HG03095 (cell line): ENCODE measurements at regions not wholly inside any gene's neighbourhood (a gene's known extent, or its start where the extent isn't known, plus 50 kb on each side); places are given as distances from the start of the nearest gene placed in this dataset.

ENCODE experiments used
- ATAC-seq: cut with Tn5 transposase; IDR thresholded peaks from one replicate; pipeline ENCODE4 v1.9.1; 2021; ENCODE audit warnings: moderate library complexity; ENCODE audit not compliant: unreplicated experiment

GRCh38 chr2:21253311-21254027, 129.7 kb downstream of the TDRD15 start:
- no peak for ATAC-seq

- no peak for ATAC-seq
Observed at GRCh38 chr2:21254170-21254965, 130.6 kb downstream of the TDRD15 start.

- ATAC-seq, result peak; percentile 90
Observed at GRCh38 chr2:21256006-21256405, 132.2 kb downstream of the TDRD15 start.

- no peak for ATAC-seq
Observed at GRCh38 chr2:21257621-21258020, 133.9 kb downstream of the TDRD15 start.

GRCh38 chr2:21258082-21258481, 134.3 kb downstream of the TDRD15 start:
- ATAC-seq, result no peak

- ATAC-seq, result no peak
Observed at GRCh38 chr2:21260311-21260710, 136.5 kb downstream of the TDRD15 start.

GRCh38 chr2:21261591-21261990, 137.8 kb downstream of the TDRD15 start:
- ATAC-seq, result no peak

GRCh38 chr2:21262426-21262940, 138.7 kb downstream of the TDRD15 start:
- no peak for ATAC-seq

GRCh38 chr2:21263622-21264021, 139.9 kb downstream of the TDRD15 start:
- no peak for ATAC-seq

GRCh38 chr2:21265752-21266151, 142.0 kb downstream of the TDRD15 start:
- ATAC-seq, result no peak

- ATAC-seq, result no peak
Observed at GRCh38 chr2:21267232-21267835, 143.6 kb downstream of the TDRD15 start.

- no peak for ATAC-seq
Observed at GRCh38 chr2:21268197-21268877, 144.6 kb downstream of the TDRD15 start.

- no peak for ATAC-seq
Observed at GRCh38 chr2:21268878-21269224, 145.1 kb downstream of the TDRD15 start.

- ATAC-seq, result no peak
Observed at GRCh38 chr2:21269382-21269781, 145.6 kb downstream of the TDRD15 start.

GRCh38 chr2:21270083-21270491, 146.3 kb downstream of the TDRD15 start:
- ATAC-seq, result no peak

GRCh38 chr2:21270708-21271122, 146.9 kb downstream of the TDRD15 start:
- no peak for ATAC-seq

GRCh38 chr2:21276163-21276562, 152.4 kb downstream of the TDRD15 start:
- ATAC-seq, result no peak

GRCh38 chr2:21277068-21278056, 153.6 kb downstream of the TDRD15 start:
- no peak for ATAC-seq

GRCh38 chr2:21279525-21279924, 155.8 kb downstream of the TDRD15 start:
- no peak for ATAC-seq

- ATAC-seq, result no peak
Observed at GRCh38 chr2:21280793-21281192, 157.0 kb downstream of the TDRD15 start.
